GM23338 (cell line): ENCODE measurements at regions not wholly inside any gene's neighbourhood (a gene's known extent, or its start where the extent isn't known, plus 50 kb on each side); places are given as distances from the start of the nearest gene placed in this dataset.

Source experiments
- CREB1 ChIP-seq: fragments of 250-450 bp; sonication (Bioruptor Pico); IDR thresholded peaks from 2 replicates; pipeline ENCODE4 v1.5.0; 2020; ENCODE audit warnings: low read depth, mild to moderate bottlenecking, moderate library complexity
- CTCF ChIP-seq, 2 experiments: fragments of 200-600 bp in 1 of 2; sonication (generic) in 1 of 2; conservative IDR thresholded peaks; 2 replicates each; pipeline versions ENCODE4 v1.5.1 to v1.6.1; 2016 to 2017; ENCODE audit warnings: antibody characterized with exemption in 2 of 2, low read depth in 2 of 2, mild to moderate bottlenecking in 2 of 2, moderate library complexity in 1 of 2
- EZH2 ChIP-seq: fragments of 200-600 bp; sonication (generic); IDR thresholded peaks from one replicate; pipeline ENCODE4 v1.8.0; 2017; ENCODE audit warnings: antibody characterized with exemption, mild to moderate bottlenecking, low read depth; ENCODE audit not compliant: unreplicated experiment
- EZH2phosphoT487 ChIP-seq: fragments of 200-600 bp; sonication (generic); IDR thresholded peaks from one replicate; pipeline ENCODE4 v1.8.1; 2018; ENCODE audit warnings: antibody characterized with exemption; ENCODE audit not compliant: unreplicated experiment
- JUNB ChIP-seq: IDR thresholded peaks from one replicate; pipeline ENCODE4 v1.6.1; 2016; ENCODE audit warnings: antibody characterized with exemption; ENCODE audit not compliant: unreplicated experiment
- NANOG ChIP-seq: IDR thresholded peaks from 2 replicates; pipeline ENCODE4 v1.6.1; 2016; ENCODE audit warnings: antibody characterized with exemption, borderline replicate concordance
- POLR2AphosphoS5 ChIP-seq: IDR thresholded peaks from 2 replicates; pipeline ENCODE4 v1.6.1; 2016; ENCODE audit warnings: antibody characterized with exemption, low read depth
- REST ChIP-seq: IDR thresholded peaks from one replicate; pipeline ENCODE4 v1.6.1; 2018; ENCODE audit warnings: antibody characterized with exemption; ENCODE audit not compliant: unreplicated experiment
- STAT1 ChIP-seq: IDR thresholded peaks from one replicate; pipeline ENCODE4 v1.6.1; 2016; ENCODE audit warnings: antibody characterized with exemption; ENCODE audit not compliant: unreplicated experiment

- TF ChIP-seq CTCF (conservative IDR thresholded peaks at IDR 0.05; ENCODE audit: low read depth in 2 of 2): no peak
- no peak for TF ChIP-seq EZH2
- TF ChIP-seq EZH2phosphoT487: no peak
- no peak for TF ChIP-seq POLR2AphosphoS5
- no peak for TF ChIP-seq NANOG
- no peak for TF ChIP-seq JUNB
- no peak for TF ChIP-seq STAT1
- no peak for TF ChIP-seq REST
- TF ChIP-seq CREB1: no peak
Observed at GRCh38 chr1:4146101-4146500, 246.0 kb upstream of the C1orf174 start.
